Cardiac muscle cell (in vitro differentiated cells and primary cell): ENCODE measurements at regions not wholly inside any gene's neighbourhood (a gene's known extent, or its start where the extent isn't known, plus 50 kb on each side); places are given as distances from the start of the nearest gene placed in this dataset.

Source experiments
- DNase-seq, 2 donors: peaks; one replicate each; pipeline versions ENCODE4 v3.0.0 to v3.0.0-alpha.2; 2010 to 2017; ENCODE audit warnings: low read depth in 1 of 2, low spot score in 1 of 2
- H3K27ac ChIP-seq: fragments of 200-600 bp; sonication (generic); 2 replicates; pipeline ENCODE4 v1.5.1; 2016
- H3K27me3 ChIP-seq: fragments of 200-600 bp; sonication (generic); 2 replicates; pipeline ENCODE4 v1.6.0; 2016; ENCODE audit warnings: control low read depth
- H3K36me3 ChIP-seq: fragments of 200-600 bp; sonication (generic); 2 replicates; pipeline ENCODE4 v1.5.1; 2016; ENCODE audit warnings: control low read depth
- H3K4me1 ChIP-seq: fragments of 200-600 bp; sonication (generic); 2 replicates; pipeline ENCODE4 v1.8.1; 2017; ENCODE audit warnings: low read depth, mild to moderate bottlenecking, mixed run types
- H3K4me3 ChIP-seq: fragments of 200-600 bp; sonication (generic); 2 replicates; pipeline ENCODE4 v1.5.1; 2016; ENCODE audit warnings: mild to moderate bottlenecking
- H3K9me3 ChIP-seq: fragments of 200-600 bp; sonication (generic); 2 replicates; pipeline ENCODE4 v1.5.1; 2017; ENCODE audit warnings: low read depth, mild to moderate bottlenecking, control low read depth
- TF ChIP-seq, protein P1 (sequence below): IDR thresholded peaks from 2 replicates; pipeline ENCODE4 v1.5.1; 2012; ENCODE audit warnings: low read depth, mild to moderate bottlenecking, low read length

DNA sequence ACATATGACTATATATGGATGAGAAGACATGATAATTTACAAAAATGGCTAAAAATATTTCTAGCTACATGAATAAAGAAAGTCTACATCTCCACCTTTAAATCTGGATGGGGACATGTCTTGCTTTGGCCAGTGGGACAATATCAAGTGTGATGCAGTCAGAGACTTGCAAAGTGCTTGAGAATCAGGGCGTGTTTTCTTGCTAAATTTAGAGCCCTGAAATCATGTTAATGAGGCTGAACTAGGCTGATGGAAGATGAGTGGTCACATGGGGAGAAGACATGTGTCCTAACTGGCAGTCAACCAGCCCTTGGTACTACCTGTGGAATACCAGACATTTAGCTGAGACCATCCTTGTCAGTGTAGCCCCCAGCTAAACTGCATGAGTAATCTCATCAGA lies 278.5 kb upstream of the RGPD4 start:
- Histone ChIP-seq H3K36me3 (no peaks in the 10 kb centered on the region), H3K27ac (no peak overlapping the region), H3K4me3 (no peak overlapping the region), H3K9me3 (no peaks in the 10 kb centered on the region), H3K4me1 (peaks cover 11% of the 10 kb centered on the region), H3K27me3 (no peaks in the 10 kb centered on the region)
- no peak for DNase-seq
- TF ChIP-seq, protein P1, sequence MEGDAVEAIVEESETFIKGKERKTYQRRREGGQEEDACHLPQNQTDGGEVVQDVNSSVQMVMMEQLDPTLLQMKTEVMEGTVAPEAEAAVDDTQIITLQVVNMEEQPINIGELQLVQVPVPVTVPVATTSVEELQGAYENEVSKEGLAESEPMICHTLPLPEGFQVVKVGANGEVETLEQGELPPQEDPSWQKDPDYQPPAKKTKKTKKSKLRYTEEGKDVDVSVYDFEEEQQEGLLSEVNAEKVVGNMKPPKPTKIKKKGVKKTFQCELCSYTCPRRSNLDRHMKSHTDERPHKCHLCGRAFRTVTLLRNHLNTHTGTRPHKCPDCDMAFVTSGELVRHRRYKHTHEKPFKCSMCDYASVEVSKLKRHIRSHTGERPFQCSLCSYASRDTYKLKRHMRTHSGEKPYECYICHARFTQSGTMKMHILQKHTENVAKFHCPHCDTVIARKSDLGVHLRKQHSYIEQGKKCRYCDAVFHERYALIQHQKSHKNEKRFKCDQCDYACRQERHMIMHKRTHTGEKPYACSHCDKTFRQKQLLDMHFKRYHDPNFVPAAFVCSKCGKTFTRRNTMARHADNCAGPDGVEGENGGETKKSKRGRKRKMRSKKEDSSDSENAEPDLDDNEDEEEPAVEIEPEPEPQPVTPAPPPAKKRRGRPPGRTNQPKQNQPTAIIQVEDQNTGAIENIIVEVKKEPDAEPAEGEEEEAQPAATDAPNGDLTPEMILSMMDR = no peak

DNA sequence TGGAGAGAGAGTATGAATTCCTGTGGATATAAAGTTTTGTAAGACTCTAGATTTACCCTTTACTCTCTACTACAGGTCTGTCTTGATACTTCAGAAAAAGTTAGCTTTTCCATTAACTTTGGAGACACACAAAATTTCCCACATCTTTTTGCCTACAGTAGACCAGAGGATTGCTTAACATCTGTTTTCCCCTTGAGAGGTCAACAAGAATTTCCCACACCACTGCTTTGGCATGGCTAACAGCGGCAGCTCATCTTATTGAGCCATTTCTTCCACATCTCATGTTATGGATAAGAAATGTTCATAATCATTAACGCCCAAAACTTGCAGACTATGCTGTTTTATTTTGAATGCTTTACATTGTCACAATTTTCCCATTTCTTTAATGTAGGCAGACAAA lies 273.6 kb upstream of the RGPD4 start:
- TF ChIP-seq, protein P1 = no peak
- Histone ChIP-seq H3K27me3 (no peaks in the 10 kb centered on the region), H3K36me3 (no peaks in the 10 kb centered on the region), H3K4me3 (no peak overlapping the region), H3K4me1 (peaks cover 3% of the 10 kb centered on the region), H3K27ac (no peak overlapping the region), H3K9me3 (no peaks in the 10 kb centered on the region)
- DNase-seq = peak in 1 of 2 donors; percentile 11

DNA sequence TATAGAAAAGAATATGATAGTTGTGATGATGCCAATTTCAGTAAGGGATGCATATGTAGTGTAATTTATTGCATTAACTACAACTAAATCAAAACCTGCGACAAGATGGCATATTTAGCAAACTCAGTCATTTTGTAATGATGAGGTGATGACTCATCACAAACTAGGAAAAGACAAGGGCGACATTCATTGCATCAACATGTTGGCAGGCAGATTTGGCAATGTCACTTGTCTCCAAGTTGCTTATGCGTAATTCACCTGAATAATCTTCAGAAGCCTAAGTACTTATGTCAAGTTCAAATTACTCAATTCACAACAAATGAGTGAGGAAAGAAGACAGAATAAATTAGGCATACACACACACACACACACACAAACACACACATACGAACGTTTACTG lies 273.2 kb upstream of the RGPD4 start:
- DNase-seq = peak in 1 of 2 donors; percentile 27
- TF ChIP-seq, protein P1 = no peak
- no peaks in the 10 kb centered on the region for H3K4me1 ChIP-seq
- H3K36me3 ChIP-seq = no peaks in the 10 kb centered on the region
- no peaks in the 10 kb centered on the region for H3K27me3 ChIP-seq
- H3K27ac ChIP-seq = no peak overlapping the region
- H3K4me3 ChIP-seq = no peak overlapping the region
- H3K9me3 ChIP-seq = no peaks in the 10 kb centered on the region

DNA sequence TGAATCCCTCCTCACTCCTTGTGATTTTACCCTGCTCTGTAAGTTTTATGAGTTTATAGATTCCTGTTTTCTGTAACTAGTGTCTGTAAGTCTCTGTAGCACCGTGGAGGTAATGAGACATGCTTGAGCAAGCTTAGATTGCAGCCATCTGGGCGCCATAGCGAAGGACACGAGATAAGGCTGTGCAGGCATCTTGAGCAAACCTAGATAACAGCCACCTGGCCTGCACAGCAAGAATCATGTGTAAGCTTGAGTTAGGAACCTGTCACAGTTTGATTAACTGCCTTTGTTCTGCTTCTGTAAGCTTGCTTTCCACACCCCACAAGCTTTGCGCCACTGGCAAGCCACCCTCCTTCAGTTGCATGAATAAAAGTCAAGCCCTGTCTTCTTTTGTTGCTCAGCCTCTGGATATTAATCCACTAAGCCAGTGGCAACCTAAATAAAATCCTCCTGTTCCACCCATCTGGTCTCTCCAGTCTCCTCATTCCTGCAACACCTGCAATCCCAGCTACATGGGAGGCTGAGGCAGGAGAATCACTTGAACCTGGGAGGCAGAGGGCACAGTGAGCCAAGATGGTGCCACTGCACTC lies 270.6 kb upstream of the RGPD4 start:
- no peaks in the 10 kb centered on the region for H3K4me1 ChIP-seq
- no peaks in the 10 kb centered on the region for H3K9me3 ChIP-seq
- DNase-seq = no peak
- no peak overlapping the region for H3K27ac ChIP-seq
- H3K36me3 ChIP-seq = no peaks in the 10 kb centered on the region
- TF ChIP-seq, protein P1 = no peak
- H3K4me3 ChIP-seq = no peak overlapping the region
- H3K27me3 ChIP-seq = no peaks in the 10 kb centered on the region

DNA sequence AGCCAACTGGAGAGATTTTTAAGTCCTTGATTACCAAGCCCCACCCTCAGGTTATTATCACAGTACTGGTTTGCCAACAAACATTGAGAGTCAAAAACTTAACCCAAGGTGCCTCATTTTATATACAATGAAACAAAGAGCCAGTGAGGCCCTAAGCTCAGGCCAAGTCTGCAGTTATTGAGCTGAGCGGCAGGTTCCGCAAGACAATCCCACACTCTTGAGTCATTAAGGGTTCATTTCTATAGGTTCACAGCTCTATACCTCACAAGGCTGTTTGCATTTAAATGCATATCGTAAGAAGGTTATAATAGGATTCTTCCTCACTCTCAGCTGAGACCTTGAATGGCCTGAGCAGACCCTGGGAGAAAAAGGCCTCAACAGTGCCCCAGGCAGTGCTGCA lies 268.4 kb upstream of the RGPD4 start:
- no peak for DNase-seq
- Histone ChIP-seq H3K9me3 (no peaks in the 10 kb centered on the region), H3K27me3 (no peaks in the 10 kb centered on the region), H3K27ac (no peak overlapping the region), H3K4me1 (no peaks in the 10 kb centered on the region), H3K36me3 (no peaks in the 10 kb centered on the region), H3K4me3 (no peak overlapping the region)
- TF ChIP-seq, protein P1 = no peak
